GM23248 (cell line): ENCODE measurements at regions not wholly inside any gene's neighbourhood (a gene's known extent, or its start where the extent isn't known, plus 50 kb on each side); places are given as distances from the start of the nearest gene placed in this dataset.

Source experiments
- EZH2 ChIP-seq: fragments of 200-600 bp; sonication (generic); IDR thresholded peaks from 2 replicates; pipeline ENCODE4 v1.6.1; 2018; ENCODE audit warnings: antibody characterized with exemption, mild to moderate bottlenecking; ENCODE audit not compliant: insufficient read depth, poor library complexity, severe bottlenecking
- EZH2phosphoT487 ChIP-seq: fragments of 200-600 bp; sonication (generic); IDR thresholded peaks from 2 replicates; pipeline ENCODE4 v1.6.1; 2018; ENCODE audit warnings: antibody characterized with exemption, moderate library complexity, mild to moderate bottlenecking, low read depth; ENCODE audit not compliant: insufficient read depth

GRCh38 chr2:65525616-65526231, 93.3 kb upstream of the SPRED2 start:
- TF ChIP-seq EZH2 (no peak), EZH2phosphoT487 (no peak)
